Inferior parietal cortex (tissue), 1 donor: ENCODE measurements at regions not wholly inside any gene's neighbourhood (a gene's known extent, or its start where the extent isn't known, plus 50 kb on each side); places are given as distances from the start of the nearest gene placed in this dataset.

Experiments used
- DNase-seq: peaks from one replicate; pipeline ENCODE4 v3.0.0-alpha.2; 2016; ENCODE audit errors: extremely low spot score

DNA sequence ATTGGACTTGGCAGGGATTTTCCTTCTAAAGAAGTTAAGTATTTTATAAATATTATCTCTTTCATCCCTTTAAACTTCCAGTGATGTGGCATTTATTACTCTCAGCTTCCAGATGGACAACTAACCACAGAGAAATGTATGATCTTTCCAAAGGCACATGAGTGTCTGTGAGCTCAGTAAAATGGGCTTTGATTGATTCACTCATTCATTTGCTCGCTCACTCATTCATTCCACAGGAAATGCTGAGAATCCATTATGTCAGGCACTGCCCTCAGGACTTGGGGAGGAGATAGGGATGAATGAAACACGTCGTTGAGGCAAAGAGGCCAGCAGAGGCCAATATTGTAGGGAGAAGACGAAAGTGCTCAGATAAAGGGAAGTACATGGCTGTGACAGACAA is 359.3 kb downstream of the EFNB2 start:
- DNase-seq = no peak

DNA sequence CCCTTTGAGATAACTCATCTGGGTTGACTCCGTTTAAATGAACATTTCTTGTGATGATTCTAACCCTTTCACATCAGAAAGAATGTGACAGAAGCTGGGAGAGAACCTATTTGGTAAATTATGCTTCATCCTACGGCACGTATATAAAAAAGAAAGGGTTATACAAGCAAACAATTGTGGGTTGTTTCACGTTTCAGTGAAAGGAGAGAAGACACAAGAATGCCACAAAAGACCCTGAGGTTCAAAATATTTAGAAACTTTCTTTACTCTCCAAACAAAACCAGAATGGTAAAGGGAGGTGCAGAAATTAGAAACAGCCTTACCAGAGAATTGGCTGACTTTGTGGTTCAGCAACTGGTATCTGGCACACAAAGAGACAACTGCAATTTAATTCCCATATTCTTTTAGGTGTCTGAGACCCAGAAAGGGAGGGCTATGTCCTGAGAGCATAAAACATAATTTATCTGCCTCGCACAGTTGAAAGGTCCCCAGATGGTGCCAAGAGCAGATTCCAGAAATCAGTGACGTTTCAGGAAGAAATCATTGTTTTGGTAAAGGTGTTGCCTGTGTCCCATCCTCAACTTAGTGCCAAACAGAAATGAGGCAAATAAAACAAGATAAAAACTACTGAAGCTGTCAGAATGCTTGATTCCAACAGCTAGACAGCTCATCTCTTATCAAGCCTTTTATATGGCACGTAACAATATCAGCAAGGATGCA is 361.4 kb downstream of the EFNB2 start:
- DNase-seq = no peak

DNA sequence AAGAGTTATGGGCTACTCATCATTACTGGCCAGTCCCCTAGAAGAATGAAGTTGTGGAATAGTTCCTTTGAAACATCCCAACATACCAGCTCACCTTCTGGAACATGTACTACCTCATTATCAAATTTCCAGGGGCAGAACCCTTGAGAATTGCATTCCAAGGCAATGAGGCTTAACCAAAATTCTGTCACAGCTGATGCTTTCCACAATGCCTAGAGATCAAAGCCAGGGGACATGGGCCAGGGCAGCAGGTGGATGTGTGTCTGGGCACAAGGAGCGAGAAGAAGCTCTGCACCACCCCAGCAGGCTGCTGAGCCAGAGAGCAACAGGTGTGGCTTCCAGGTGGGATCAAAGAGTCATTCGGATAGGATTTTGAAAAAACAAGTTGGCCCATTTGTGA is 362.1 kb downstream of the EFNB2 start:
- DNase-seq = no peak

DNA sequence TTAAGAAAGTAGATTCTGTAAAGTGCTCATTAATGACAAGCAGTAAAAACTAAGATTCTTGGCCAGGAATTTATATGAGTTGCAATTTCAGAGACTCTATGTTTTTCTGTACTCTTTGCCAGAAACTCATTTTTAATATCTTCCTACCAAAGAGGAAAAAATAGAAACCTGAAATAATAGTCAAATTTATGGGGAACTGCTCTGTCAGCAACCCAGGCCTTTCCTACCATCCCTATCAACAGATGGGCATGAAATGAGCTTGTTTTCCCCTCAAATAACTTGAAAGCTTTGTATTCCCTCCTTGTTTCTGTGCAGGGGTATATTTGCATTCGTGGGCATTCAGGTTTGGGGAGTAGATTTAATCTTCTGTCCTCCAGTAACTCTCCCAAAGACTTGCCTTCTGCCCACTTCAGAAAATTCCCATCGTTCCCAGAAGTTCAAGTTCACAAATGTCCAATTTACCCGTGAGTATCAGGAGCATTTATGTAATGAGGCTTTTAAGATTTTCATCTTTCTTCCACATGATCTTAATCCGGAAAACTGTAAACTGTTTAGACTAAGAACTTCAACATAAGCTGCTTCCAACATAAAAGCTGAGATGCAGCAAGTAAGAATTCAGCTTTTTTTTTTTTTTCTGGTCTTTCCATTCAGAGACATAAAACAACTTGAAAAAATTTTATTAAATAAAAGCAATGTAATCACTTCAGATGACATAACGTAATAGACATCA is 363.1 kb downstream of the EFNB2 start:
- no peak for DNase-seq

DNA sequence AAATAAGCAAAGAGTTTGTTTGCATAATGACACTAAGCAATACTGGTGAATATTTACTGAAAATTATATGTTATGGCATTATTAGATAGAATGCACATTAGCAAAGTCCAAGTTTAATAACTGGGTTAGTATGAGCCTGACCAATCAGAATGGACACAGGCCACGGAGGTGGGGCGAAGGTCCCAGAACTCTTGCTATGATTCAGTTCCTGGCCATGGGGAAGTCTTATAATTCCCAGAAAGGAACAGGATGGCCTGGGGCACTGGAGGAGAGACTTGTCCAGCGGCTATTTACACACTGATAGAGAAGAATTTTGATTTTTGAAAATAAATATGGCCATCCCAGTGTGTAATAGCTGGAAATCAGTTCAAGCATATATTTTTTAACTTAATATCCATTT is 372.0 kb downstream of the EFNB2 start:
- no peak for DNase-seq

DNA sequence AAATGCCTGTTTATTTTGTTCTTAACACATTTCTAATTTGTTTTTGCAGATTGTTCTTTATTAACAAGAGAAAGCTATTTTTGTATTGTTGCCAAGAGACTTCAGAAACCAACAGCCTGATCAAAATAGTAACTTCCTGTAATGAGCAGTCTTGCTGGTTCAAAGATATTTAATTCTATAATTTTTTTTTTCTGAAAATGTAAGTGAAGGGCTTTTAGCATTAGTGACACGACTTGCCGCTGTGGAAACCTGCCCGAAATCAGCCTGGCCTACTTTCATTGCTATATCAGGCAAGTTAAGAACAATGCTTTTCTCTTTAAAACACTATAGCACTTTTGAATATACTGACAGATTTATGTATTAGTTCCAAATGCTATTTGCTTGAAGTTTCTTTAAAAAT is 374.3 kb downstream of the EFNB2 start:
- no peak for DNase-seq

DNA sequence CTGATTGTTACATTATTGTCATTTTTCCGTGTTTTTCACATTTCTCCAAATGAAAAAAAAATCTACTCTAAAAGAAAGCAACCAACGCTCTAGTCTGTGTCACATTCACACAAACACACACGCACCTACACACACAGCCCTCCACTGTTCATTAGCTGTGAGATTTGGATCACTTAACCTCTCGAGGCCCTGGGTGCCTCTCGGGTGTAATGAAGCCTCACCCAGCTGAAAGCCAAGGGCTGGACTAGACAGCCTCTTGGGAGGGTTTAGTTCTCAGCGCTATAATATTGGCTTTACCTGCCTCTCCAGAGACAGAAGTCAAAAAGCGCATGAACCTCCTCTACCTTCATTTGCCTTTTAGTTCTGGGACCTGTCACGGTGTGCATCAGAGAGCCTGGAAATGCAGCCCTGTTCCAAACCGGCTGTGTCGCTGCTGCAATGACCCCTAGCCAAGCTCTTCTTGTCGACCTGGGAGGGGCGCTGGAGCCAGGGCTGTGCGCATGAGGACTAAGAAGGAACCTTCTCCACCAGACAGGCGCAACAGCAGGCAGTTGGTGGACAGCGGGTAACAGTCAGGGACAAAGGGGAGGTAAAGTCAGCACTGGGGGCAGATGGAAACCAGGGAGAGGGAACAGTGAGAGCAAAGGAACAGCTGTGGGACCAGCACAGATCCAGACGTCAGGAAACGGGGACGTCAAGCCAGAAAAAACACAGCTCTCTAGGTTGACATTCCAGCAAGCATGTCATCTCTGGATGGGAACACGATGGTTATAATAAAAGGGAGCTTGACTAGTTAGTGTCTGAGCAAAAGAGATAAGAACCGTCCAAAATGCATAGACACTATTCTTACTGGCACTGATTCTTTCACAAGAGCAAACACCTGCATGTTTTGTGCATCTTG is 375.9 kb downstream of the EFNB2 start:
- DNase-seq = no peak

DNA sequence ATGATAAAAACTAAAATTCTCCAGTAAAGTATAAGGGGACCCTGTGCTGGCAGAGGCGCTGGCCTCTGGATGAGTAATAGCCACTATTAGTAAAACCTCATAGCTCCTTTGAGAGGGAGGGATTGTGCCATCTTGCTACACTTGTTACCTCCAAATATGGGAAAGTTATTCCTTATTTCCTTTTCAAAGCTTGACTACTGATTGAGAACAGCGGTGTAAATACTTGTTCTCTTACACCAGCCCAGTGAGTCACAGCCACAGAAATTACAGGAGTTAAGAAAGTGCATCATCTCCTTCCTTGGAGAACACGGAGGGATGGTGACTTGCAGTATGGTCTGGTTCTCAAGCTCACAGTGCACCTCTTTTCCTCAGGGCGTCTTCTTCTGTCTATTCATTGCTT is 379.0 kb downstream of the EFNB2 start:
- DNase-seq = no peak

DNA sequence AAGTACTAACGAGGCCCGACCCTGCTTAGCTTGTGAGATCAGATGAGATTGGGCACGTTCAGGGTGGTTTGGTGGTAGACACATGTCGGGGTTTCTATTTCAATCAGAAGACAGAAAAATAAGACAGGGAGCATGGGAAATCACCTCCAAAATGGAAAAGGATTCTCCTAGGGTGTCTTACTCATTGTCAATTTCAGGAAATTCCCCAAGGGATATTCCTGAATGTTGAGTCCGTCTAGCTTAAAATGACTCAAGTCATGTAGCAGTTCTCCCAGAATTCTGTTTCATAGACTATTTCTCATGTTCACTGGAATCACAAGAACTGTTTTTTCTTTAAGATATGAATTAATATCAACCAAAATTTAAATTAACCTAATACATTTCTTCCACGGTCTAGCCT is 380.1 kb downstream of the EFNB2 start:
- no peak for DNase-seq

DNA sequence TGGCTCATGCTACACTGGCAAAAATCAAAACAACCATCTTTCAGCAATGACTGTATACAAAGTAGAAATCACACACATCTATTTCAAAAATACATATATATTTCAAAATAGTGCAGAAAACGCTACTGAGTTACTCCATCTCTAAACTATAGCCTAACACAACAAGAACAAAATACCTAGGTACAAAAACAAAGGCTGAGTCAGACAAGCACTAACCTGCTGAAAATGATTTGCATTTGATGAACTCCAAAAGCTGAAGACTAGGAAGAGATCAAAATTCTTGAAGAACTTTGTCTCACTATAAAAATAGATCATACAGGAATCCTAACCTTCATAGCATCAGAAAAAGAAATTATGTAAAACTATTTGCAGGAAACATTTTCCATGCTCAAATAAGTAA is 381.6 kb downstream of the EFNB2 start:
- DNase-seq = no peak

DNA sequence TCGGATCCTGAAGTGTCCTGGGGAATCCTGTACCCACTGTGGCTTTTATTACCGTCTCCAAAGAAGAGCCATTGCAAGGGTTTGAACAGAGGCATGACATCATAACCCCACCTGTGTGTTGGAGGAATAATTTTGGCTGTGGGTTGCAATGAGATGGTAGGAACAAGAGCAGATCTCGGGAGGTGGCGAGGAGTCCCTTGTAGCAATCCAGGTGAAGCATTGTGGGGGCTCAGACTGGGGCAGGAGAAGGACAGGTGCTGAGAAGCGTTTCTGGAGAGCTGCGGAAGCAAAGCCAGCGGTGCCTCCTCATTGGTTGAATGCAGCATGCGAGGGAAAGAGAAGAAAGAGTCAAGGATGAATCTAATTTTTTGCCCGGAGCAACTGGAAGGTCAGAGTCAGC is 382.4 kb downstream of the EFNB2 start:
- no peak for DNase-seq

DNA sequence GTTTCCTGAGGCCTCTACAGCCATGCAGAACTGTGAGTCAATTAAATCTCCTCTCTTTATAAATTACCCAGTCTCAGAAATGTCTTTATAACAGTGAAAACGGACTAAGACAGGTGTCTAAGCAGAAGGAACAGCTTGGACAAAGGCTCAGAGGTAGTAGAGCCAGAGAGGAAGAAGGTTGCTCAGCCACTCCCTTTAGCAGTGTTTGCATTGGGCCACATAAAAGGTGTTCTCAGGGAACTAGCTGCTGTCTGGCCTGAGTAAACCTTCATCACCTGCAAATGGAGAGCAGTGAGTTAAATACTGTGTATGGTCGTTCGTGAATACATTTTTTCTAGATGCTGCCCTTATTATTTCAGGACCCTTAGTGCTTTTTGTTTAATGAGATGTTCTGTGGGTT is 383.4 kb downstream of the EFNB2 start:
- DNase-seq = no peak

DNA sequence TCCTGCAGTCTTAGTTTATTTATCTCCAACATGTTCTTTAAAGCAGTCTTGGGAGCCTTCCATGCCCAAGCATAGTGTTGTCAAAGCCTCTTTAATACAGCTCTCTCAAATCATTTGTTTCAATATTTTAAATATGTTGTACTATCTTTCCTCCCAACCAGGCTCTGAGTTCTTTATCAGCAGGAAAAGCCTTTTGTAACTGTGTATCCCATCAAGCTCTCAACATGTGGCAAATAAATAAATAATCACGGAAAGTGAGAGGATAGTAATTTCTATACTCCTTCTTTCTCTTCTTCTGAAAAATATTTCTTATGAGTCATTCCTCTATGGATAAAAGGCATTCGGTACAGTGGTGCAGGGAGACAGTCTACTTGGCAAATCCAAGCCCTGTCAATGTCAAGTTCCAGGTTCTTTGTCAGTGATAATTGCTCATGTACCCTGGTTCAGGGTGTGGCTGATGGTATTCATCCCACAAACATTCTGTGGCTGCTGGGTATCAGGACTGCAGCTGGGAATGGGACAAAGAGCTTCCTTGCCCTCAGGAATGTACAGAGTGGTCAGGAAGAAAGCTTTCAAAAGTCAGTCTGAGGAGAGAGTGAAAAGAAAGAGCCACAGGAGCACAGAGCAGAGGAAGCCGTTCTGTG is 384.3 kb downstream of the EFNB2 start:
- DNase-seq = no peak

DNA sequence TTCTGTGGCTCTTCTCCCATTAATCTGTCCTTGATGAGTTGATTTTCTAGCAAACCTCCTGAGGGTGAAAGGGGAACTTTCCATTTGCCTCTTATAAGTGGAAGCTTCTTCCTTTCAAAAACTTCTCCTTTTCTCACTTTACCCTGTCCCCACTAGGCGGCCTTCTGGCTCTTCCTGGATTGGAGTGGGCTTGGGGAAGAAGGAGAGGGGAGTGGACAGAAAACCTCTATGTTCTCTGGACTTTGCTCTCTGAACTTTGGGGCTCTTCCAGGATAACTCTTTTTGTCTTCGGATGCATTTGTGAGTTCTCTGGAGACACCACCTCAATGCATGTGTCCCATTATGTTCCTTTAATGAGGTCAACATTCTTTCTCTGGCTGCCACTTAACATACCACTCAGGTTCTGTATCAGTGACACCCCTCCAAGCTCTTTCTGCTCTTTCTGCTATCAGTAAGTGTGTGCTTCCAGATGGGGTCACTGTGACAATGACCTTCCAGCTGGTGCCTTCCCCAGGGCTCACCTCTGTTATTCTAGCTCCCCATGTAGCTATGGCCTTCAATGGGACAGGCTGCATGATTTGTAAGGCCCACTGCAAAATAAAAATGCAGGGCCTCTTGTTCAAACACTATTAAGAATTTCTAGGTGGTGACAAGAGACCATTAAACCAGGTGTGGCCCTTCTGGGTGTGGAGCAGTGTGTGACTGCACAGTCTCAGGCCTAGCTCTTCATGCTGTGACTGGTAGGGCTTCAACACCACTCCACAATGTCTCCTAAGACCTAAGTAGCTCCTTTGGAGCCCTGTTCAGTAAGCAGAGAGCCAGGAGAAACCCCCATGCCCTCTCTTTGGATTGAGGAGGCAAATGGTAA is 389.2 kb downstream of the EFNB2 start:
- DNase-seq = no peak

DNA sequence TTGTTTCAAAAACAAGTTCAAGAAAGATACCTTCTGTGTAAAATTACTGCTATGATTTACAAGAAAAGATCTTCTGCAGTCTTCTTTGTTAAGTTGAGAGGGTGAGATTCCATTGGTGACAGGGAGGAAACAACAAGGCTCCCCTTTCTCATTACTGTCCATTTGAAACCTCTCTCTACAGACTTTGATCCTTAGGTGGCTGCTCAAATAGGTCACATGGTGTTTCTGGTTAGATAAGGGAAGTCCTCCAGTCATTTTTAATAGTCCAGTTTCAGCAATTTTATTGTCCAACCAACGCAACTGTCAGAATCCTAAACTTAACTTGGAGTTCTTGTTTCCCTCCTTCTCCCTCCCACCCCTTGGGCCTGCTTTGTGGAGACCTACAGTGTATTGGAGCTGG is 390.4 kb downstream of the EFNB2 start:
- no peak for DNase-seq

DNA sequence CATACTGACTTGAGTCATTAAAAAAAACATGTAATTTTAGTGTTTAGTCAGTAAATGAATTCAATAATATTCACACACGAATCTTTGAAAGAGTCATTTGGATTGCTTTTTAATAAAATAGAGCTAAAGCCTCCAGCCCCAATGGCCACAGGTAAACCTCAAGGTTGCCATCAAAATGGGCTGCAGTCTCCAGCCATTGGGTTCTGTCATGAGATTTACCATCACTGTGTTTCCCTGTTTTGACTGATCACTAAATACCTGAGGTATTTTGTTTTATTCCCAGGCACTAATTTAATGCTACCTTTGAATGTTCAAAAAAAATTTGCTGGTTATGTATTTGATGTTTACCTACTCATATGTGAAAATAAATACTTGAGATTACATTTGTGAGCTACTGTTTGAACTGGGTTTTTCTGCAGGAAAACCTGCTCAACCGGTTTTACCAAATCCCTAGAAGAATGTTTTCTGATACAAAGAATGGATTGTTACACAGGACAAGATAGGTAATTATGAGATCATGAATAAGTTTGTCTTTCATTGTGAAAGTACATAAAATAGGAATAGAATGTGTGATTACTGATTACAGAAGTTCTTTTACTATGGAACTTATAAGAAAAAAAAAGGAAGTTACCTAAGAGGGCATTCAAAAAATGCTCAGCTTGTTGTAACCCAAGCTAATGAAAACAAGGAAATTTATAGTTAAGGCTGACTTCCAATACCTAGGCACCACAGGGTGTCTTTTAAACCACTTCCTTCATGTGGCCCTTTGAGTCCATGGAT is 391.3 kb downstream of the EFNB2 start:
- DNase-seq = no peak

DNA sequence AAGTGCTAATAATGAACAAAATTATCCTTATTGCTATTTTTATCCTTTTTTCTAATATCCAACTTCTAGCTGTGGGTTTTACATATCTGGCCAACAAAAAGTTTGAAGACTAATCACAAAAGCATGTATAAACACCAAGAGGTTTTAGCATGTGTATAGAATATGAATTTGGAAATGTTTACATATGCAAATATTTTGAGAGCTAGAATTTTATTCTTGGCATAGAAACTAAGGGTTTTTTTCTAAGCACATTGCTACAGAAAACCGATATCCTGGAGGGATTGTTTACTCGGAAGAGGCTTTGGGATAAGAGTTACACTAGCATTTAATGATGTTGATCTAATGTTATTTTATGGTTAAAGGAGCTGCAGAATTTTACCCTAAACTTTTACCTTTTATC is 392.1 kb downstream of the EFNB2 start:
- no peak for DNase-seq

DNA sequence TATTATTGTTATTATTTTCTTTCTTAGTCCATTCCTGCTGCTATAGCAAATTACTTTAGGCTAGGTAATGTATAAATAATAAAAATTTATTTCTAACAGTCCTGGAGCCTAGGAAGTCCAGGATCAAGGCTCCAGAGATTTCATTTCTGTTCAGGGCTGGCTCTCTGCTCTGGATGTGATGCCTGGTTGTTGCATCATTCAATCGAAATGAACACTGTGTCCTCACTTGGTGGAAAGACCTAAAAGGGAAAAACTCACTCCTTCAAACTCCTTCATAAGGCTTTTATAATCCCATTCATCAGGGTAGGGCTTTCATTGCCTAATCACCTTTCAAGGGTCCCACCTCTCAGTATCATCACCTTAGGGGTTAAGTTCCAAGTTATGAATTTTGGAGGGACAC is 395.0 kb downstream of the EFNB2 start:
- DNase-seq = no peak

DNA sequence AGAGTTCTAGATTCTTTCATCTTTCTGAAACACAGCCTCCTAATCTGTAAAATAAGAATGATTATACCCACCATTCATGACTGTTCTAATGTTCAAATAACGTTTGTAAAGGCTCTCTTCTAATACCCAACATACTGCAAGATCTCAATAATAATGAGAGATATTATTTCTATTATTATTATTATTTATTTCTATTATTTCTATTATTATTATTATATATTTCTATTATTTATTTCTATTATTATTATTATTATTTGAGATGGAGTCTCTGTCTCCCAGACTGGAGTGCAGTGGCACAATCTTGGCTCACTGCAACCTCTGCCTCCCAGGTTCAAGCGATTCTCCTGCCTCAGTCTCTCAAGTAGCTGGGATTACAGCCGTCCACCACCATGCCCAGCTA is 395.5 kb downstream of the EFNB2 start:
- DNase-seq = no peak

DNA sequence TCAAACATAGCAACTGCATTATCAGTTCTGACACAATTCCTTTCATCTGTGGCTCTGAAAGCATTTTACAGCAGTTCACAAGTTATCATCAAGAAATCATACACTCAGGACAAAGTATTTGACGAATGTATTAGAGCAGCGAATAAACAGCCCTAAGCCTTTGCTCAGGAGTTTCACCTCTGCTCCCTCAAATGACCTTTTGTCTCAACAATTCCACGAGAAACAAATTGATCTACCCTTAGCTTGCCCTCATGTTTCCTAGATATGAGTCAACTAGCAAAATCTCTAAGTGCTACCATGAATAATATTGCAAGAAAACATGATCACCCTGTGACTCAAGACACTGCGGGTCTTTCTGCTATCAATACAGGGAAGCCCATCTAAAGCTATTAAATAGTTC is 396.1 kb downstream of the EFNB2 start:
- no peak for DNase-seq
